Choroid plexus epithelial cell (primary cell): ENCODE measurements at regions not wholly inside any gene's neighbourhood (a gene's known extent, or its start where the extent isn't known, plus 50 kb on each side); places are given as distances from the start of the nearest gene placed in this dataset.

Experiments
- DNase-seq: peaks from one replicate; pipeline ENCODE4 v3.0.0-alpha.2; 2010; ENCODE audit warnings: low read depth
- H3K4me3 ChIP-seq: 2 replicates; pipeline ENCODE4 v1.5.1; 2011; ENCODE audit warnings: low read depth, mild to moderate bottlenecking, control low read depth, low read length, moderate library complexity
- TF ChIP-seq, protein P1 (sequence below): conservative IDR thresholded peaks from 2 replicates; pipeline ENCODE4 v1.5.1; 2011; ENCODE audit warnings: low read depth, mild to moderate bottlenecking, control low read depth, inconsistent platforms, low read length, moderate library complexity

DNA sequence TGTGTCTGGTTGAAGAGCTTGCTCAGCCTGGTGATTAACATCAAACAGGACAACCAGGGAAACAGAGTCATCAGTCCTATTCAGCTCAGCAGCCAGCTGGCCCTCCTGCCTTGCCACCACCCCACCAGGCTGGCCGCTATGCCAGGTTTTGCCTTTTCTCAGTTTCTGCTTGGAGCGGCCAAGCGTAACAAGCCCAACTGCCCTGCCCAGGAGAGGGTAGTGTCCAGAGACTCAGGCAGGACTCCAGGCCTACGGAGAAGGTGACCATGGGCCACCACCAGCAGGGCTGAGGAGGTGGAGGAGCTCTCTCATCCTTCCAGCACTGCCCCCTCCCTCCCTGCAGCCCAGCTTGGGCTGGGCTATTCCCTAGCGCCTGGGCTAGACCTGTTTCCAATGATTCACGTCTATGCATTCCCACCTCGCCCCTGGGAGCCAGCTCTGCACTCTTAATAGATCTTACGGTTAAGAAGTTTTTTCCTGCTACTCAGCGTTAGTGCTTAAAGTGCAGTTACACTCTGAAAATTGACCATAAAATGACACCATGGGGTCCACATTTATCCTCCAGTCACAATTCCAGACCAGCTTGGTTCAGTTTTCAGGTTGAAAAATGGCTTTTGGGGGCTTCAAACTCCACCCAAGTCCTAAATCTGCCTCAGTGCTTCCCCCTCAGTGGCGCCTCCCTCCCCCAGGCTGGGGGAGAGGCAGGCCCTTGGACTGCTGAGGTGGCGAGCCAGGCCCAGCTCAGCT is 124.0 kb upstream of the PJA1 start:
- H3K4me3 ChIP-seq = no peak overlapping the region
- TF ChIP-seq, protein P1, sequence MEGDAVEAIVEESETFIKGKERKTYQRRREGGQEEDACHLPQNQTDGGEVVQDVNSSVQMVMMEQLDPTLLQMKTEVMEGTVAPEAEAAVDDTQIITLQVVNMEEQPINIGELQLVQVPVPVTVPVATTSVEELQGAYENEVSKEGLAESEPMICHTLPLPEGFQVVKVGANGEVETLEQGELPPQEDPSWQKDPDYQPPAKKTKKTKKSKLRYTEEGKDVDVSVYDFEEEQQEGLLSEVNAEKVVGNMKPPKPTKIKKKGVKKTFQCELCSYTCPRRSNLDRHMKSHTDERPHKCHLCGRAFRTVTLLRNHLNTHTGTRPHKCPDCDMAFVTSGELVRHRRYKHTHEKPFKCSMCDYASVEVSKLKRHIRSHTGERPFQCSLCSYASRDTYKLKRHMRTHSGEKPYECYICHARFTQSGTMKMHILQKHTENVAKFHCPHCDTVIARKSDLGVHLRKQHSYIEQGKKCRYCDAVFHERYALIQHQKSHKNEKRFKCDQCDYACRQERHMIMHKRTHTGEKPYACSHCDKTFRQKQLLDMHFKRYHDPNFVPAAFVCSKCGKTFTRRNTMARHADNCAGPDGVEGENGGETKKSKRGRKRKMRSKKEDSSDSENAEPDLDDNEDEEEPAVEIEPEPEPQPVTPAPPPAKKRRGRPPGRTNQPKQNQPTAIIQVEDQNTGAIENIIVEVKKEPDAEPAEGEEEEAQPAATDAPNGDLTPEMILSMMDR = no peak
- no peak for DNase-seq

GRCh38 chrX:69287095-69287494 is 121.8 kb upstream of the PJA1 start:
- TF ChIP-seq, protein P1 = no peak
- H3K4me3 ChIP-seq = no peak overlapping the region
- DNase-seq = no peak

- H3K4me3 ChIP-seq = no peak overlapping the region
- TF ChIP-seq, protein P1 = no peak
- DNase-seq = no peak
These were observed 121.3 kb upstream of the PJA1 start for GRCh38 chrX:69286565-69286906.

- H3K4me3 ChIP-seq = peak overlapping the region; percentile 53
- DNase-seq = peak; percentile 21
- TF ChIP-seq, protein P1 = peak; percentile 80
These were observed 120.8 kb upstream of the PJA1 start for GRCh38 chrX:69285881-69286564.

GRCh38 chrX:69285401-69285877 is 120.2 kb upstream of the PJA1 start:
- TF ChIP-seq, protein P1 = no peak
- DNase-seq = no peak
- peak overlapping the region; percentile 53 for H3K4me3 ChIP-seq

DNA sequence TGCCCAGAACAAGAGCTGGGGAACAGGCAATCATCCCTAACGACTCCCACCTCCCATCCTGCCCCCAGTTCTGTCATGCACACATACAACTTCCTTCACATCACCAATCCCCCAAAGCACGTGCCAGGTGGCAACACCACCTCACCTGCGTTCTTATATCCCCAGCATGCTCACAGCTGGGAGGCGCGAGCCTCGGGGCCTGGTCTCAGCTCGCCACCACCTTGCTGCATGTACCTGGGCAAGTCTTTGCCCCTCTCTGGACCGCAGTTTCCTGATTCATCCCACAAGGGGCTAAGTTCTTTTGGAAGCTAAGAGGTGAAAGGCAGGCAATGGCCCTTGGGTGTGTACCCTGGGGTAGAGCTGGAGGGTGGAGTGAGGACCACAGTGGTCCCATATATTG is 119.2 kb upstream of the PJA1 start:
- DNase-seq = no peak
- TF ChIP-seq, protein P1 = no peak
- no peak overlapping the region for H3K4me3 ChIP-seq
